ENCODE measurements at regions not wholly inside any gene's neighbourhood (a gene's known extent, or its start where the extent isn't known, plus 50 kb on each side); places are given as distances from the start of the nearest gene placed in this dataset.

DNA sequence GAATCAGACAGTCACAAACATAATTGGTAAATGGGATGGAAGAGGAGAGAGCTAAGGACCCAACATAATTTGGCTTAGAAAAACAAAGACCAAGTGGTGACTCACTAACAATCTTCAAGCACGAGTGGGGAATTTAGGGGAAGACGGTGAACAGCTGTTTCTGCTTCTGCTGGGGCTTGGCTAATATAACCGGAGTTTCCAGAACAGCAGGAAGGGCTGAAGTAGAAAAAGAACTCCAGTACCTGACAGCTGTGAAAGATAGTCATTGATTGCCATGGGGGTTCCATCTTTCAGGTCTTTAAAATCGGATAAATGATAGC, 290.9 kb upstream of the LDB2 start:
- ATAC-seq (peak in 7 of 8 donors; percentile 69 to 91 (median 77)), DNase-seq (no peak)
- TF ChIP-seq, protein P1, sequence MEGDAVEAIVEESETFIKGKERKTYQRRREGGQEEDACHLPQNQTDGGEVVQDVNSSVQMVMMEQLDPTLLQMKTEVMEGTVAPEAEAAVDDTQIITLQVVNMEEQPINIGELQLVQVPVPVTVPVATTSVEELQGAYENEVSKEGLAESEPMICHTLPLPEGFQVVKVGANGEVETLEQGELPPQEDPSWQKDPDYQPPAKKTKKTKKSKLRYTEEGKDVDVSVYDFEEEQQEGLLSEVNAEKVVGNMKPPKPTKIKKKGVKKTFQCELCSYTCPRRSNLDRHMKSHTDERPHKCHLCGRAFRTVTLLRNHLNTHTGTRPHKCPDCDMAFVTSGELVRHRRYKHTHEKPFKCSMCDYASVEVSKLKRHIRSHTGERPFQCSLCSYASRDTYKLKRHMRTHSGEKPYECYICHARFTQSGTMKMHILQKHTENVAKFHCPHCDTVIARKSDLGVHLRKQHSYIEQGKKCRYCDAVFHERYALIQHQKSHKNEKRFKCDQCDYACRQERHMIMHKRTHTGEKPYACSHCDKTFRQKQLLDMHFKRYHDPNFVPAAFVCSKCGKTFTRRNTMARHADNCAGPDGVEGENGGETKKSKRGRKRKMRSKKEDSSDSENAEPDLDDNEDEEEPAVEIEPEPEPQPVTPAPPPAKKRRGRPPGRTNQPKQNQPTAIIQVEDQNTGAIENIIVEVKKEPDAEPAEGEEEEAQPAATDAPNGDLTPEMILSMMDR (IDR thresholded peaks at IDR 0.05): no peak
- Histone ChIP-seq H3K4me3 (no peak overlapping the region), H3K27ac (peak overlapping the region in 2 of 10 donors; percentile 16 to 72), H3K4me1 (peaks cover 0 to 32% (median 6%) of the 10 kb centered on the region in 9 donors), H3K27me3 (no peaks in the 10 kb centered on the region), H3K9me3 (peaks cover 0 to 14% (median 0%) of the 10 kb centered on the region in 11 donors), H3K36me3 (no peaks in the 10 kb centered on the region)
- WGBS, 2 donors: 58 to 65% methylated on average over 4 of the region's 4 CpGs
- intact Hi-C loops (cut with DNase I): no loop called here

DNA sequence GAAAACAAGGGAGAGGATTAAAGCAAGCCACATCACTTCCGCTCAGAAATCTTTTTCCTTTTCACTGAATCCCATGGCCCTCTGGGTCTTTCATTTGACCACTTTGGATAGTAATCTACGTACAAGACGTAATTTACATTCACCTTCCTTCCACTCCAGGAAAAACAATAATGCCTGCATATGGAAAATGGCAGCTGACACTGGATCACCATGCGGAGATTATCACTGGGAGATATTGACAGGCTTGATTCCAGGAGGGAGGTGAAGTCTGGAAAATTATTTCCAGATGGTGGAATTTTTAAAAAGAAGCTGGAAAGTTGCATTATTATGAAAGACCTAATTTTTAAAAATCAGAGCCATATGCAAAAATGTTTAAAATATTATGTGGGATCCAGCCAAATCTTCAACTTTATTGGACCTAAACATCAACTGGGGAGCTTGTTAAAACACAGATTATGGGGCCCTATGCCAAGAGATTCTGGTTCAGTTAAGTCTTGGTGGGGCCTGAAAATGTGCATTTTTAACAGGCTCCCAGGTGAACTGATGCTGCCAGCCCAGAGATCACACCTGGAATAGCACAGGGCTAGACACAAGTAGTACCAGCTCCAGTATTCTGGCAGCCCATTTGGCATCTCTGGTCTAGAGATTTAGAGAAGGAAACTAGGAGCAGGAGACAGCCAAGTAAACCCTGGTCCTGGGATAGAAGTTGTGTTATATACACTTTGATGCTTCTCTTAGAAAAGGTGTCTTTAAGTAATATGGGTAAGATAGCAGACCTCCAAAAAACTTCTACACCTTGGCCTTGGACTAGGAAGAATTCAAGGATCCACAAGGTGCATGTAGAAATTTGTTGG, 290.3 kb upstream of the LDB2 start:
- Histone ChIP-seq H3K36me3 (no peaks in the 10 kb centered on the region), H3K27me3 (no peaks in the 10 kb centered on the region), H3K4me1 (peaks cover 0 to 32% (median 6%) of the 10 kb centered on the region in 9 donors), H3K27ac (peak overlapping the region in 4 of 10 donors; percentile 16 to 72 (median 40)), H3K9me3 (peaks cover 0 to 14% (median 0%) of the 10 kb centered on the region in 11 donors), H3K4me3 (no peak overlapping the region)
- peak in 2 of 8 donors; percentile 8 to 16 for ATAC-seq
- intact Hi-C loops (cut with DNase I): no loop called here
- 75 to 86% methylated on average over 4 of the region's 4 CpGs for WGBS, 2 donors
- no peak for DNase-seq
- TF ChIP-seq, protein P1 (IDR thresholded peaks at IDR 0.05): no peak

DNA sequence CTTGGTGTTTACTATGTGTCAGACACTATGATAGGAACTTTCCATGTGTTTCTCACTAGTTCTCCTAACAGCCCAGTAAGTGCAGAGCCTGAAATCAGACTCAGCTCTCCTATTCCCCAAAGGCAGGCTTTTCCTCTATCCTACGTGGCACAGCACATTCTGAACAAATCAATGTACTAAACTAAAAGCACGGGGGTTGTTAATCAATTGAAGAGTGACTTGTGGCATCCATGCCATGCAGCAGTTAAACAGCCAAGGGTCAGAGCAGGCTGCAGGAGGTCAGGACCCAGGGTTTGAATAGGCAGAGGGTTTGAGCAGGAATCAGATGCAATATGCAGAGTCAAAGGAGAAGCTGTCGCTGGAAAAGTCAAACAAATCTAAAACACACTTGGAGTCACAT, 289.7 kb upstream of the LDB2 start:
- Histone ChIP-seq H3K4me3 (no peak overlapping the region), H3K27ac (peak overlapping the region in 3 of 10 donors; percentile 4 to 25 (median 16)), H3K36me3 (no peaks in the 10 kb centered on the region), H3K4me1 (peaks cover 0 to 32% (median 6%) of the 10 kb centered on the region in 9 donors), H3K27me3 (no peaks in the 10 kb centered on the region), H3K9me3 (peaks cover 0 to 10% (median 0%) of the 10 kb centered on the region in 11 donors)
- intact Hi-C loops (cut with DNase I): no loop called here
- no peak for DNase-seq
- 49 to 50% methylated on average over 3 of the region's 3 CpGs for WGBS, 2 donors
- ATAC-seq: peak in 4 of 8 donors; percentile 32 to 54 (median 45)
- TF ChIP-seq, protein P1 (IDR thresholded peaks at IDR 0.05): no peak

DNA sequence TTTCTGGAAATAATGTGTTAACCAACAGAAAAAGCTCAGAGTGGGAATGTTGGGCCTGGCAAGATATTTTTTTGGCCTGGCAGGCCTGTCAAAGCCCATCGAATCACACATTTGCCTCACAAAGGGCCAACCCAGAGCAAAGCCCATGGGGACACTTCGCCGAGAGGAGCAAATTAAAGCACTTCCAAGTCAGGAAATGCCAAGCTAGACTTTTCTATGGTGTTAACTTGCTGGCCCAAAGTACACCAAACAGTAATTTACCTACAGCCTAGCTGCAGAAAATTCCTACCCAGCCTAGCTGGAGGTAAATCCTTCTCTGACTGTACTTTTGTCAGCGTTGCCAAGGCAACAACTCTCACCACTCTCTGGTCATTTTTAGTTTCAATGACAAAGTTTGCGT, 288.6 kb upstream of the LDB2 start:
- intact Hi-C loops (cut with DNase I): no loop called here
- DNase-seq (no peak), ATAC-seq (no peak)
- TF ChIP-seq, protein P1 (IDR thresholded peaks at IDR 0.05): no peak
- Histone ChIP-seq H3K27me3 (no peaks in the 10 kb centered on the region), H3K4me1 (peaks cover 0 to 26% (median 6%) of the 10 kb centered on the region in 9 donors), H3K27ac (no peak overlapping the region), H3K9me3 (peaks cover 0 to 6% (median 0%) of the 10 kb centered on the region in 11 donors), H3K36me3 (no peaks in the 10 kb centered on the region), H3K4me3 (no peak overlapping the region)
- 62 to 81% methylated on average over 5 of the region's 5 CpGs for WGBS, 2 donors

Data from heart right ventricle (tissue), 16 donors.